Smooth muscle cell (in vitro differentiated cells): ENCODE measurements at regions not wholly inside any gene's neighbourhood (a gene's known extent, or its start where the extent isn't known, plus 50 kb on each side); places are given as distances from the start of the nearest gene placed in this dataset.
A peak's percentile ranks its signal among the peaks of the same experiment; 100 is the strongest.

ENCODE experiments used
- DNase-seq: peaks from one replicate; lab custom pipeline; 2025; ENCODE audit not compliant: unreplicated experiment; lab: John Stamatoyannopoulos, UW
- H2AFZ ChIP-seq: fragments of 200-600 bp; sonication (generic); 2 replicates; pipeline ENCODE4 v1.6.0; 2016; ENCODE audit warnings: antibody characterized with exemption, low read depth, mild to moderate bottlenecking
- H3F3A ChIP-seq: fragments of 200-600 bp; sonication (generic); 2 replicates; pipeline ENCODE4 v1.6.0; 2017; ENCODE audit warnings: antibody characterized with exemption, low read depth
- H3K27ac ChIP-seq: fragments of 200-600 bp; sonication (generic); 2 replicates; pipeline ENCODE4 v1.5.1; 2016; ENCODE audit warnings: low read depth, mild to moderate bottlenecking
- H3K27me3 ChIP-seq: fragments of 200-600 bp; sonication (generic); 2 replicates; pipeline ENCODE4 v1.6.1; 2016; ENCODE audit warnings: low read depth, mild to moderate bottlenecking
- H3K36me3 ChIP-seq: fragments of 200-600 bp; sonication (generic); 2 replicates; pipeline ENCODE4 v1.5.1; 2016; ENCODE audit warnings: low read depth
- H3K4me1 ChIP-seq: fragments of 200-600 bp; sonication (generic); 2 replicates; pipeline ENCODE4 v1.5.1; 2016; ENCODE audit warnings: low read depth
- H3K4me2 ChIP-seq: fragments of 200-600 bp; sonication (generic); 2 replicates; pipeline ENCODE4 v1.6.0; 2016; ENCODE audit warnings: mild to moderate bottlenecking
- H3K4me3 ChIP-seq: fragments of 200-600 bp; sonication (generic); 2 replicates; pipeline ENCODE4 v1.5.1; 2016; ENCODE audit warnings: mild to moderate bottlenecking
- H3K79me2 ChIP-seq: fragments of 200-600 bp; sonication (generic); 2 replicates; pipeline ENCODE4 v1.6.0; 2016; ENCODE audit warnings: low read depth, mild to moderate bottlenecking
- H3K9ac ChIP-seq: fragments of 200-600 bp; sonication (generic); 2 replicates; pipeline ENCODE4 v1.6.0; 2016; ENCODE audit warnings: low read depth
- H3K9me3 ChIP-seq: fragments of 200-600 bp; sonication (generic); replicated peaks from 2 replicates; pipeline ENCODE4 v1.5.1; 2016; ENCODE audit warnings: low read depth
- H4K20me1 ChIP-seq: fragments of 200-600 bp; sonication (generic); 2 replicates; pipeline ENCODE4 v1.6.0; 2016; ENCODE audit warnings: low read depth
- WGBS: methylation state at CpG from one replicate; pipeline ENCODE4 v1.1.7; 2016; ENCODE audit warnings: low lambda C conversion rate; 5-methylcytosine and 5-hydroxymethylcytosine counted together
- TF ChIP-seq, protein P1 (sequence below): fragments of 200-600 bp; sonication (generic); IDR thresholded peaks from 2 replicates; pipeline ENCODE4 v1.5.1; 2017; ENCODE audit warnings: borderline replicate concordance, mild to moderate bottlenecking, antibody characterized with exemption; ENCODE audit not compliant: insufficient read depth, poor library complexity, severe bottlenecking

DNA sequence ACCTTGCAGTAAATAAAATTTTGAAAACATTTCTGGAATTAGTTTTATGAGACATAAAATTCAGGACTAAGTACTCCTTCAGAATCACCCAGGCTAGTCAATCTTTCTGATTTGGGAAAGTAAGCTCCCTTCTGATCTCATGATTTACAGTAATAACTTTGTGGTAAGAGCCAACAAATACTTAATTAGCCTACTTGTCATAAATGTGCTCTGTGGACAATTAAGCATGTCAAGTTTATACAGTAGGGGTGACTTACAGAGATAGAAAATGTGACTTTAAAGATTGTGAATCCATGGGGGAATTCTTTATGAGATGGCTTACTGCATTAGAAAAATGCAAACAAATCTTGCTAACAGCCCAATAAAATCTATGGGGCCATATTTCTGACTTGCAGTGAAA is 616.9 kb upstream of the GHITM start:
- Histone ChIP-seq H3K9ac (peak overlapping the region; percentile 62), H3K36me3 (no peaks in the 10 kb centered on the region), H3K27ac (peak overlapping the region; percentile 89), H3K4me3 (no peak overlapping the region), H3K4me1 (no peaks in the 10 kb centered on the region), H3F3A (no peaks in the 10 kb centered on the region), H3K27me3 (no peaks in the 10 kb centered on the region), H2AFZ (no peak overlapping the region), H3K9me3 (no peaks in the 10 kb centered on the region), H4K20me1 (no peaks in the 10 kb centered on the region), H3K79me2 (no peaks in the 10 kb centered on the region), H3K4me2 (peak overlapping the region; percentile 48)
- TF ChIP-seq, protein P1, sequence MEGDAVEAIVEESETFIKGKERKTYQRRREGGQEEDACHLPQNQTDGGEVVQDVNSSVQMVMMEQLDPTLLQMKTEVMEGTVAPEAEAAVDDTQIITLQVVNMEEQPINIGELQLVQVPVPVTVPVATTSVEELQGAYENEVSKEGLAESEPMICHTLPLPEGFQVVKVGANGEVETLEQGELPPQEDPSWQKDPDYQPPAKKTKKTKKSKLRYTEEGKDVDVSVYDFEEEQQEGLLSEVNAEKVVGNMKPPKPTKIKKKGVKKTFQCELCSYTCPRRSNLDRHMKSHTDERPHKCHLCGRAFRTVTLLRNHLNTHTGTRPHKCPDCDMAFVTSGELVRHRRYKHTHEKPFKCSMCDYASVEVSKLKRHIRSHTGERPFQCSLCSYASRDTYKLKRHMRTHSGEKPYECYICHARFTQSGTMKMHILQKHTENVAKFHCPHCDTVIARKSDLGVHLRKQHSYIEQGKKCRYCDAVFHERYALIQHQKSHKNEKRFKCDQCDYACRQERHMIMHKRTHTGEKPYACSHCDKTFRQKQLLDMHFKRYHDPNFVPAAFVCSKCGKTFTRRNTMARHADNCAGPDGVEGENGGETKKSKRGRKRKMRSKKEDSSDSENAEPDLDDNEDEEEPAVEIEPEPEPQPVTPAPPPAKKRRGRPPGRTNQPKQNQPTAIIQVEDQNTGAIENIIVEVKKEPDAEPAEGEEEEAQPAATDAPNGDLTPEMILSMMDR, result no peak
- no peak for DNase-seq

DNA sequence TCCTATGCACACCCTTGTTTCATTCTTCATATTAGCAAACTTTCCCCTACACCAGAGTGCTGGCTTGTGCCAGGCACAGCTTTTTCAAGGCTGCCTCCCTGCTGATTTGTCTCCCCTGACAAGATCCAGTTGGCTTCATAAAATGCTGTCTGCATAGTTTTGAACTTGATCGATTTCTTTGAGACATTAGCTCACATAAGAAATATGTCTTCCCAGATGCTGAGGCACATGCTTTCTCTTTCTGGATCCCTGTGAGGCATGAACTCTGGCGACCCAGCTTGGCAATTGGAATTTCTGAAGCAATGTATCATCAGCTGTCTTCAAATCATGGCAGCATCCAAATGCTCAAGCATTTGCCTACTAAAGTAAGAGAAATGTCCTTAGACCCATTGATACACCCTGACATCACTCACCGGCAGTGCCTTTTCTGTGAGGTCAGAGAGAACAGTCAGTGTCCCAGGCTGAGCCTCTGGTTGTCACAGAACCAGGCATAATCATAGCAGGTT is 616.4 kb upstream of the GHITM start:
- WGBS, result 10% methylated on average over 3 of the region's 3 CpGs
- TF ChIP-seq, protein P1, result no peak
- DNase-seq, result no peak
- Histone ChIP-seq H2AFZ (no peak overlapping the region), H3K4me2 (peak overlapping the region; percentile 48), H3K4me1 (no peaks in the 10 kb centered on the region), H3K79me2 (no peaks in the 10 kb centered on the region), H3F3A (no peaks in the 10 kb centered on the region), H4K20me1 (no peaks in the 10 kb centered on the region), H3K9ac (peak overlapping the region; percentile 71), H3K27ac (peak overlapping the region; percentile 89), H3K27me3 (no peaks in the 10 kb centered on the region), H3K9me3 (no peaks in the 10 kb centered on the region), H3K4me3 (no peak overlapping the region), H3K36me3 (no peaks in the 10 kb centered on the region)

DNA sequence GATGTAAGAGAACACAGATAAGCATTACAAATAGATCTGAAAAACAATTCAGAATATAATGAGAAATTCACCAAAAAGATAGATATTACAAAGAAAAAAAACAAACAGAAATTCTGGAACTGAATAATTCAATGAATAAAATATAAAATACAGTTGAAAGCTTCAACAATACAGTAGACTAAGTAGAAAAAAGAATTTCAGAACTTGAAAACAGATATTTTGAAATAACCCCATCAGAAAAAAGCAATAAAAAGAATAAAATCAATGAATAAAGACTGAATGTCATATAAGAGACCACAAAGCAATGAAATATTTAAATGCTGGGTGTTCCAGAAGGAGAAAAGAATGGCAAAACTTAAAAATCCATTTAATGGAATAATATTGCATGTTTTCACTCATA is 611.4 kb upstream of the GHITM start:
- TF ChIP-seq, protein P1, result no peak
- Histone ChIP-seq H3K9me3 (peaks cover 6% of the 10 kb centered on the region), H4K20me1 (no peaks in the 10 kb centered on the region), H3K27ac (no peak overlapping the region), H3K9ac (no peak overlapping the region), H3F3A (no peaks in the 10 kb centered on the region), H3K4me2 (no peak overlapping the region), H3K36me3 (peaks cover 4% of the 10 kb centered on the region), H3K79me2 (no peaks in the 10 kb centered on the region), H3K27me3 (no peaks in the 10 kb centered on the region), H2AFZ (no peak overlapping the region), H3K4me3 (no peak overlapping the region), H3K4me1 (no peaks in the 10 kb centered on the region)
- DNase-seq, result no peak

DNA sequence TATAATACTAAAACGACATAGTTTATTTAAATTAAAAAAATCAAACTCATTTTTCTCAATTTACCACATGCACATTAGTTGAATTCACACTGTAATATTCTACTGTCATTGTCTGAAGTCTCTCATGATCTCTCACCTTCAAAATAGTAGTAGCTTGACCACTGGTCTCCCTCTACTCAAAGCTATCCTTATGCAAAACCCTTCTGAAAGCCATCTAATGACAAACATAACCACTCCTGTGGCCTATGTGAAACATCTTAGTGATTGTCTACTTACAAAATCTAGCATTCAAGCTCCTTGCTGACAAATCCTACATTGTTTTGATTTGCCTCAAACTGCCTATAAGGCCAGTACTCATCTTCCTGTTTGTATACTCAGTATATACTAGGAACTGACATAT is 606.0 kb upstream of the GHITM start:
- Histone ChIP-seq H3K9me3 (peaks cover 6% of the 10 kb centered on the region), H3K36me3 (peaks cover 4% of the 10 kb centered on the region), H3K27ac (no peak overlapping the region), H3K4me1 (no peaks in the 10 kb centered on the region), H3K4me2 (no peak overlapping the region), H4K20me1 (no peaks in the 10 kb centered on the region), H3K27me3 (no peaks in the 10 kb centered on the region), H2AFZ (no peak overlapping the region), H3F3A (no peaks in the 10 kb centered on the region), H3K79me2 (no peaks in the 10 kb centered on the region), H3K9ac (no peak overlapping the region), H3K4me3 (no peak overlapping the region)
- 55% methylated on average over 1 of the region's 1 CpG for WGBS
- no peak for DNase-seq
- TF ChIP-seq, protein P1, result no peak
